ENCODE measurements at regions not wholly inside any gene's neighbourhood (a gene's known extent, or its start where the extent isn't known, plus 50 kb on each side); places are given as distances from the start of the nearest gene placed in this dataset.
"Not testable (repeated sequence)": the region's sequence is repeated elsewhere in the genome, so short reads cannot be mapped to it uniquely, and the experiment has no call there.

GRCh38 chr1:173329726-173330125 lies 122.6 kb upstream of the TNFSF4 start:
- TF ChIP-seq CTCF (IDR thresholded peaks at IDR 0.05; ENCODE audit: low read depth, low read length) = no peak
- no peak for TF ChIP-seq EZH2phosphoT487 (IDR thresholded peaks at IDR 0.05; ENCODE audit: low read depth)

GRCh38 chr1:173330149-173330951 lies 123.2 kb upstream of the TNFSF4 start:
- Histone ChIP-seq H2AFZ (ENCODE audit: low read depth, low read length) (no peak overlapping the region), H3K4me2 (ENCODE audit: low read length) (peak overlapping the region; percentile 10; the same call in 1 of the 2 replicates), H3K36me3 (replicated peaks; ENCODE audit: low read depth, low read length) (no peaks in the 10 kb centered on the region), H3K79me2 (ENCODE audit: low read length) (no peaks in the 10 kb centered on the region), H4K20me1 (ENCODE audit: insufficient read depth, low read length) (no peaks in the 10 kb centered on the region), H3K27ac (ENCODE audit: low read length) (no peak overlapping the region), H3K27me3 (ENCODE audit: low read depth, low read length) (no peaks in the 10 kb centered on the region), H3K4me1 (ENCODE audit: low read length) (peaks cover 39% of the 10 kb centered on the region), H3K9me3 (ENCODE audit: insufficient read depth, low read length) (no peaks in the 10 kb centered on the region), H3K9ac (ENCODE audit: low read length) (no peak overlapping the region), H3K4me3 (ENCODE audit: low read length) (no peak overlapping the region)
- TF ChIP-seq EZH2phosphoT487 (IDR thresholded peaks at IDR 0.05; ENCODE audit: low read depth) = no peak
- TF ChIP-seq CTCF (IDR thresholded peaks at IDR 0.05; ENCODE audit: low read depth, low read length) = no peak

More at GRCh38 chr1:173329726-173330125, 122.6 kb upstream of the TNFSF4 start:
- no peaks in the 10 kb centered on the region for H3K36me3 ChIP-seq (replicated peaks; ENCODE audit: low read depth, low read length)
- no peaks in the 10 kb centered on the region for H3K27me3 ChIP-seq (ENCODE audit: low read depth, low read length)
- H4K20me1 ChIP-seq (ENCODE audit: insufficient read depth, low read length) = no peaks in the 10 kb centered on the region
- H3K79me2 ChIP-seq (ENCODE audit: low read length) = no peaks in the 10 kb centered on the region
- peaks cover 39% of the 10 kb centered on the region for H3K4me1 ChIP-seq (ENCODE audit: low read length)
- no peak overlapping the region for H3K27ac ChIP-seq (ENCODE audit: low read length)
- no peak overlapping the region for H2AFZ ChIP-seq (ENCODE audit: low read depth, low read length)
- no peak overlapping the region for H3K9ac ChIP-seq (ENCODE audit: low read length)
- no peak overlapping the region for H3K4me2 ChIP-seq (ENCODE audit: low read length)
- no peaks in the 10 kb centered on the region for H3K9me3 ChIP-seq (ENCODE audit: insufficient read depth, low read length)
- no peak overlapping the region for H3K4me3 ChIP-seq (ENCODE audit: low read length)

GRCh38 chr1:173330952-173331548 lies 123.9 kb upstream of the TNFSF4 start:
- H2AFZ ChIP-seq (ENCODE audit: low read depth, low read length) = 0 out of 2 replicates have a peak overlapping the region, but pooled peaks have one; percentile 62
- H3K4me2 ChIP-seq (ENCODE audit: low read length) = peak overlapping the region; percentile 63

GRCh38 chr1:173332026-173332425 lies 124.9 kb upstream of the TNFSF4 start:
- no peaks in the 10 kb centered on the region for H3K9me3 ChIP-seq (ENCODE audit: insufficient read depth, low read length)
- peaks cover 39% of the 10 kb centered on the region for H3K4me1 ChIP-seq (ENCODE audit: low read length)
- H3K27me3 ChIP-seq (ENCODE audit: low read depth, low read length) = no peaks in the 10 kb centered on the region
- H3K4me3 ChIP-seq (ENCODE audit: low read length) = no peak overlapping the region
- H3K9ac ChIP-seq (ENCODE audit: low read length) = no peak overlapping the region
- TF ChIP-seq CTCF (IDR thresholded peaks at IDR 0.05; ENCODE audit: low read depth, low read length) = no peak
- no peak for TF ChIP-seq EZH2phosphoT487 (IDR thresholded peaks at IDR 0.05; ENCODE audit: low read depth)
- no peaks in the 10 kb centered on the region for H4K20me1 ChIP-seq (ENCODE audit: insufficient read depth, low read length)
- no peak overlapping the region for H3K4me2 ChIP-seq (ENCODE audit: low read length)
- peak overlapping the region; percentile 12; the same call in 1 of the 2 replicates for H3K27ac ChIP-seq (ENCODE audit: low read length)
- H3K79me2 ChIP-seq (ENCODE audit: low read length) = no peaks in the 10 kb centered on the region
- no peaks in the 10 kb centered on the region for H3K36me3 ChIP-seq (replicated peaks; ENCODE audit: low read depth, low read length)
- no peak overlapping the region for H2AFZ ChIP-seq (ENCODE audit: low read depth, low read length)

More at GRCh38 chr1:173330952-173331548, 123.9 kb upstream of the TNFSF4 start:
- Histone ChIP-seq H3K4me3 (ENCODE audit: low read length) (peak overlapping the region; percentile 38; the same call in 1 of the 2 replicates), H3K27ac (ENCODE audit: low read length) (peak overlapping the region; percentile 12; the same call in 1 of the 2 replicates), H3K9ac (ENCODE audit: low read length) (0 out of 2 replicates have a peak overlapping the region, but pooled peaks have one; percentile 7), H3K4me1 (ENCODE audit: low read length) (peaks cover 39% of the 10 kb centered on the region)
- H3K9me3 ChIP-seq (ENCODE audit: insufficient read depth, low read length); H3K79me2 ChIP-seq (ENCODE audit: low read length); H4K20me1 ChIP-seq (ENCODE audit: insufficient read depth, low read length); H3K36me3 ChIP-seq (replicated peaks; ENCODE audit: low read depth, low read length); H3K27me3 ChIP-seq (ENCODE audit: low read depth, low read length): not testable (repeated sequence)
